H1 (cell line): ENCODE measurements at regions not wholly inside any gene's neighbourhood (a gene's known extent, or its start where the extent isn't known, plus 50 kb on each side); places are given as distances from the start of the nearest gene placed in this dataset.

Experiments
- CTCF ChIA-PET: fragments of 300-600 bp; sonication (Branson Sonifier 250); formaldehyde crosslinking; loops from one replicate; lab custom pipeline; 2021; ENCODE audit not compliant: partially characterized antibody; lab: Charles Lee
- POLR2A ChIA-PET: fragments of 300-600 bp; sonication (Branson Sonifier 250); formaldehyde crosslinking; loops from one replicate; lab custom pipeline; 2021; ENCODE audit warnings: inconsistent platforms; ENCODE audit not compliant: partially characterized antibody; lab: Charles Lee
- DNase-seq, 2 experiments: peaks; one replicate each; pipeline versions ENCODE4 v3.0.0 to v3.0.0-alpha.2; 2010 to 2022; ENCODE audit warnings: low spot score in 2 of 2, low read depth in 1 of 2, mixed read lengths in 1 of 2
- FAIRE-seq: peaks from 2 replicates; lab custom pipeline; 2011; peaks lifted over from hg19 to GRCh38; lab: Jason Lieb, UNC
- H2AFZ ChIP-seq: 2 replicates; pipeline ENCODE4 v1.8.1; 2012; ENCODE audit warnings: low read length, inconsistent platforms
- H2AK5ac ChIP-seq: 2 replicates; pipeline ENCODE4 v1.6.1; 2013; ENCODE audit warnings: low read depth, low read length
- H2BK120ac ChIP-seq: replicated peaks from 2 replicates; pipeline ENCODE3; 2013; ENCODE audit warnings: low read depth, low read length, inconsistent platforms
- H2BK12ac ChIP-seq: 2 replicates; pipeline ENCODE4 v1.6.1; 2013; ENCODE audit warnings: low read depth, low read length
- H2BK15ac ChIP-seq: 2 replicates; pipeline ENCODE4 v1.6.1; 2013; ENCODE audit warnings: low read length
- H2BK20ac ChIP-seq: 2 replicates; pipeline ENCODE4 v1.6.1; 2013; ENCODE audit warnings: low read length
- H2BK5ac ChIP-seq: 2 replicates; pipeline ENCODE4 v1.6.1; 2013; ENCODE audit warnings: low read depth, low read length
- H3K14ac ChIP-seq: 2 replicates; pipeline ENCODE4 v1.6.1; 2013; ENCODE audit warnings: inconsistent platforms; ENCODE audit not compliant: insufficient read length
- H3K18ac ChIP-seq: 2 replicates; pipeline ENCODE4 v1.6.1; 2013; ENCODE audit warnings: low read length; ENCODE audit errors: extremely low read depth
- H3K23ac ChIP-seq: 2 replicates; pipeline ENCODE4 v1.6.1; 2013; ENCODE audit warnings: inconsistent platforms; ENCODE audit not compliant: insufficient read length
- H3K23me2 ChIP-seq: 2 replicates; pipeline ENCODE4 v1.6.1; 2013; ENCODE audit warnings: low read depth, low read length
- H3K27ac ChIP-seq: 2 replicates; pipeline ENCODE4 v1.6.1; 2011; ENCODE audit warnings: low read depth, low read length, inconsistent platforms
- H3K27me3 ChIP-seq, 4 experiments: replicated peaks in 1 of 4; 1 replicate in 1 of 4; 2 replicates in 3 of 4; pipeline versions ENCODE4 v1.6.1 to v1.8.1; 2011 to 2013; ENCODE audit warnings: low read length in 3 of 4, mild to moderate bottlenecking in 3 of 4, inconsistent platforms in 2 of 4, mixed read lengths in 2 of 4, moderate library complexity in 1 of 4; ENCODE audit not compliant: control insufficient read depth in 3 of 4, insufficient read depth in 3 of 4; ENCODE audit errors: extremely low read depth in 1 of 4
- H3K36me3 ChIP-seq, 4 experiments: 2 replicates each; pipeline versions ENCODE4 v1.6.1 to v1.8.1; 2011 to 2013; ENCODE audit warnings: mild to moderate bottlenecking in 4 of 4, low read length in 3 of 4, moderate library complexity in 2 of 4, control low read depth in 1 of 4, inconsistent platforms in 1 of 4; ENCODE audit not compliant: insufficient read depth in 4 of 4, control insufficient read depth in 2 of 4
- H3K4ac ChIP-seq: replicated peaks from 2 replicates; pipeline ENCODE3; 2013; ENCODE audit warnings: low read length, low read depth, mixed read lengths, inconsistent platforms; ENCODE audit not compliant: insufficient read length
- H3K4me1 ChIP-seq, 4 experiments: replicated peaks in 1 of 4; 1 replicate in 1 of 4; 2 replicates in 3 of 4; pipeline versions ENCODE4 v1.6.1 to v1.8.1; 2011 to 2013; ENCODE audit warnings: low read length in 3 of 4, inconsistent platforms in 2 of 4, mixed read lengths in 1 of 4; ENCODE audit not compliant: insufficient read depth in 4 of 4, control insufficient read depth in 3 of 4
- H3K4me2 ChIP-seq, 2 experiments: 2 replicates each; pipeline versions ENCODE4 v1.6.1 to v1.8.1; 2011 to 2013; ENCODE audit warnings: low read depth in 2 of 2, low read length in 2 of 2, control low read depth in 1 of 2, inconsistent platforms in 1 of 2, mild to moderate bottlenecking in 1 of 2; ENCODE audit not compliant: insufficient read depth in 1 of 2
- H3K4me3 ChIP-seq, 4 experiments: fragments of 200-600, 300-600 bp in 1 of 4; sonication (generic), shearing (Covaris generic), sonication (Bioruptor Twin) in 1 of 4; 2 replicates each; pipeline versions ENCODE4 v1.5.1 to v1.8.1; 2011 to 2016; ENCODE audit warnings: low read length in 4 of 4, low read depth in 3 of 4, control low read depth in 2 of 4, inconsistent platforms in 2 of 4, mild to moderate bottlenecking in 2 of 4, mixed read lengths in 1 of 4, moderate library complexity in 1 of 4; ENCODE audit not compliant: insufficient read depth in 2 of 4; ENCODE audit errors: extremely low read depth in 1 of 4
- H3K56ac ChIP-seq: replicated peaks from 2 replicates; pipeline ENCODE3; 2013; ENCODE audit warnings: low read depth, mild to moderate bottlenecking, mixed read lengths, low read length, inconsistent platforms; ENCODE audit not compliant: insufficient read length
- H3K79me1 ChIP-seq: 2 replicates; pipeline ENCODE4 v1.6.1; 2013; ENCODE audit warnings: low read depth, low read length, control low read depth
- H3K79me2 ChIP-seq, 2 experiments: 2 replicates each; pipeline versions ENCODE4 v1.6.1 to v1.8.1; 2012 to 2013; ENCODE audit warnings: low read length in 2 of 2, mild to moderate bottlenecking in 2 of 2, inconsistent platforms in 1 of 2; ENCODE audit not compliant: insufficient read depth in 2 of 2, control insufficient read depth in 1 of 2
- H3K9ac ChIP-seq, 4 experiments: replicated peaks in 1 of 4; 1 replicate in 1 of 4; 2 replicates in 3 of 4; pipeline versions ENCODE4 v1.6.1 to v1.8.1; 2011 to 2013; ENCODE audit warnings: low read depth in 3 of 4, low read length in 3 of 4, control low read depth in 2 of 4, mild to moderate bottlenecking in 2 of 4, moderate library complexity in 2 of 4, inconsistent platforms in 1 of 4; ENCODE audit errors: extremely low read depth in 1 of 4
- H3K9me3 ChIP-seq, 2 experiments: 2 replicates each; pipeline versions ENCODE4 v1.6.1 to v1.8.1; 2012 to 2013; ENCODE audit warnings: mild to moderate bottlenecking in 2 of 2, moderate library complexity in 2 of 2, control low read depth in 1 of 2, inconsistent platforms in 1 of 2, low read depth in 1 of 2, low read length in 1 of 2, mixed read lengths in 1 of 2; ENCODE audit not compliant: insufficient read depth in 2 of 2
- H4K20me1 ChIP-seq, 2 experiments: replicated peaks in 1 of 2; 2 replicates each; pipeline versions ENCODE3 to v1.8.1; 2011 to 2013; ENCODE audit warnings: inconsistent platforms in 2 of 2, low read length in 2 of 2, mild to moderate bottlenecking in 1 of 2; ENCODE audit not compliant: insufficient read depth in 2 of 2, control insufficient read depth in 1 of 2
- H4K5ac ChIP-seq: 2 replicates; pipeline ENCODE4 v1.6.1; 2013; ENCODE audit warnings: low read length, low read depth, mixed read lengths, inconsistent platforms; ENCODE audit not compliant: insufficient read length
- H4K8ac ChIP-seq: 2 replicates; pipeline ENCODE4 v1.8.0; 2013; ENCODE audit warnings: mild to moderate bottlenecking, moderate library complexity, low read length, inconsistent platforms; ENCODE audit not compliant: insufficient read depth; ENCODE audit errors: extremely low read depth
- H4K91ac ChIP-seq: replicated peaks from 2 replicates; pipeline ENCODE3; 2013; ENCODE audit warnings: low read length, mixed read lengths, inconsistent platforms; ENCODE audit not compliant: insufficient read length
- CEBPB ChIP-seq: IDR thresholded peaks from 2 replicates; pipeline ENCODE4 v1.6.1; 2012; ENCODE audit warnings: low read depth, low read length
- POLR2A ChIP-seq, 2 experiments: IDR thresholded peaks; 1 replicate in 1 of 2; 2 replicates in 1 of 2; pipeline ENCODE4 v1.6.1; 2011; ENCODE audit warnings: low read depth in 2 of 2, low read length in 2 of 2, mild to moderate bottlenecking in 2 of 2; ENCODE audit errors: control extremely low read depth in 1 of 2
- WGBS, 2 experiments: shearing (Covaris generic) in 1 of 2; methylation state at CpG; one replicate each; pipeline versions ENCODE4 v1.1.6 to v1.1.7; 2013 to 2015; ENCODE audit warnings: low lambda C conversion rate in 2 of 2, mixed read lengths in 2 of 2, inconsistent platforms in 1 of 2, low coverage in 1 of 2, missing lambda C conversion rate in 1 of 2; ENCODE audit not compliant: insufficient replicate concordance in 2 of 2, insufficient coverage in 1 of 2, insufficient read length in 1 of 2; ENCODE audit errors: extremely low coverage in 1 of 2, missing lambda C conversion rate in 1 of 2; 5-methylcytosine and 5-hydroxymethylcytosine counted together

DNA sequence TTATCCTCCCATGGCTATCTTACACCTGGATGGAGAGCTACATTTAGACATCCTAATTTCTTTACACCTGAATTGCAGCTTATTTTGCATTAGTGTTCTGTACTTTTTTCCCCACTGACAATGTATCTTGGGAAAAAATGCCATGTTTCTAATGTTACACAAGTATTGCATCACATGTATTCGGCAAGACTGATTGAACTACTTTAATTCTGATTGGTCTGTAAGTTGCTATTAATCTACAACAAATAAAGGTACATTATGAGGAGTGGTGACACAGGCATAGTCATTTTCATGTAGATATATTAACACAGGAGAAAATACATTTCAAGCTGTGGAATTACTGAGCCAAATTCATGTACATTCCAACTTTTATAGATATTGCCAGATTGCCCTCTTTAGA lies 558.0 kb downstream of the TRIML1 start:
- CTCF ChIA-PET, result no interaction called here
- Histone ChIP-seq H3K79me2 (no peaks in the 10 kb centered on the region), H2BK5ac (no peak overlapping the region), H2BK20ac (no peak overlapping the region), H3K23ac (no peak overlapping the region), H3K4me3 (no peak overlapping the region), H3K4ac (no peak overlapping the region), H4K20me1 (no peaks in the 10 kb centered on the region), H3K27me3 (no peaks in the 10 kb centered on the region), H3K9me3 (no peaks in the 10 kb centered on the region), H4K5ac (no peak overlapping the region), H3K23me2 (no peaks in the 10 kb centered on the region), H2AFZ (no peak overlapping the region), H3K4me1 (no peaks in the 10 kb centered on the region), H2BK15ac (no peak overlapping the region), H3K9ac (no peak overlapping the region), H3K56ac (no peak overlapping the region), H3K36me3 (no peaks in the 10 kb centered on the region), H3K79me1 (no peaks in the 10 kb centered on the region), H2AK5ac (no peak overlapping the region), H3K18ac (no peak overlapping the region), H3K4me2 (no peak overlapping the region), H2BK12ac (no peak overlapping the region), H3K14ac (no peak overlapping the region), H3K27ac (no peak overlapping the region), H4K8ac (no peak overlapping the region), H4K91ac (no peak overlapping the region), H2BK120ac (no peak overlapping the region)
- POLR2A ChIA-PET, result no interaction called here
- TF ChIP-seq POLR2A (IDR thresholded peaks at IDR 0.05; ENCODE audit: control extremely low read depth in 1 of 2, low read depth in 2 of 2, low read length in 2 of 2), result no peak
- peak; percentile 37; the same call in 1 of the 2 replicates for TF ChIP-seq CEBPB
- no peak for FAIRE-seq
- WGBS, 2 experiments, result 86% methylated on average over 1 of the region's 1 CpG; no CpG with 5 or more reads in 1 of the 2 experiments
- DNase-seq, result no peak
